IMR-90 (cell line): ENCODE measurements at regions not wholly inside any gene's neighbourhood (a gene's known extent, or its start where the extent isn't known, plus 50 kb on each side); places are given as distances from the start of the nearest gene placed in this dataset.

ENCODE experiments used
- ATAC-seq: fragments of 200-7000 bp; cut with Tn5 transposase; 2 replicates; pipeline ENCODE4 v1.9.1; 2020; ENCODE audit warnings: low read depth, mild to moderate bottlenecking, moderate library complexity
- BruUV-seq: library from RNA; stranded (reverse); fragments of 400-500 nt; replicated peaks from 2 replicates; lab custom pipeline; 2021; lab: Mats Ljungman, UMichigan
- CTCF ChIA-PET: fragments of 300-600 bp; formaldehyde crosslinking; extraction: SDS; loops from one replicate; lab custom pipeline; 2021; ENCODE audit warnings: antibody characterized with exemption; lab: Yijun Ruan, JAX
- POLR2A ChIA-PET: fragments of 300-600 bp; sonication (Branson Sonifier 250); formaldehyde crosslinking; loops from one replicate; lab custom pipeline; 2022; ENCODE audit warnings: antibody characterized with exemption; ENCODE audit not compliant: unreplicated experiment; lab: Charles Lee
- DNase-seq: peaks from one replicate; pipeline ENCODE4 v3.0.0; 2013
- H2AFZ ChIP-seq: replicated peaks from 2 replicates; pipeline ENCODE3; 2013; ENCODE audit warnings: low read length, mild to moderate bottlenecking; ENCODE audit not compliant: poor library complexity
- H2AK5ac ChIP-seq: 2 replicates; pipeline ENCODE4 v1.6.1; 2013; ENCODE audit warnings: low read depth, low read length, inconsistent platforms
- H2AK9ac ChIP-seq: replicated peaks from 2 replicates; pipeline ENCODE3; 2013; ENCODE audit warnings: mild to moderate bottlenecking, low read depth, low read length, moderate library complexity; ENCODE audit not compliant: poor library complexity
- H2BK120ac ChIP-seq: 2 replicates; pipeline ENCODE4 v1.6.1; 2013; ENCODE audit warnings: low read depth, low read length, inconsistent platforms
- H2BK15ac ChIP-seq: 3 replicates; pipeline ENCODE4 v1.6.1; 2013; ENCODE audit warnings: low read depth, low read length, inconsistent platforms
- H2BK20ac ChIP-seq: 2 replicates; pipeline ENCODE4 v1.6.1; 2013; ENCODE audit warnings: low read depth, mild to moderate bottlenecking, inconsistent platforms, low read length, moderate library complexity
- H2BK5ac ChIP-seq: 2 replicates; pipeline ENCODE4 v1.6.1; 2013; ENCODE audit warnings: mild to moderate bottlenecking, low read depth, low read length, inconsistent platforms; ENCODE audit not compliant: poor library complexity, severe bottlenecking
- H3K14ac ChIP-seq: replicated peaks from 2 replicates; pipeline ENCODE4 v1.6.1; 2013; ENCODE audit warnings: low read depth, low read length, inconsistent platforms
- H3K18ac ChIP-seq: 2 replicates; pipeline ENCODE4 v1.6.1; 2013; ENCODE audit warnings: low read depth, low read length, control low read depth
- H3K23ac ChIP-seq: 2 replicates; pipeline ENCODE4 v1.6.1; 2013; ENCODE audit warnings: low read depth, low read length, inconsistent platforms
- H3K27ac ChIP-seq: 2 replicates; pipeline ENCODE4 v1.5.1; 2013; ENCODE audit warnings: mild to moderate bottlenecking, control low read depth, low read length; ENCODE audit not compliant: insufficient read depth
- H3K27me3 ChIP-seq: 2 replicates; pipeline ENCODE4 v1.6.1; 2013; ENCODE audit warnings: low read length; ENCODE audit not compliant: control insufficient read depth, insufficient read depth
- H3K36me3 ChIP-seq: 2 replicates; pipeline ENCODE4 v1.6.1; 2013; ENCODE audit warnings: low read length, mixed read lengths; ENCODE audit not compliant: control insufficient read depth, insufficient read depth
- H3K4ac ChIP-seq: 2 replicates; pipeline ENCODE4 v1.6.1; 2013; ENCODE audit warnings: low read depth, low read length, inconsistent platforms
- H3K4me1 ChIP-seq: 2 replicates; pipeline ENCODE4 v1.6.1; 2013; ENCODE audit warnings: low read length, mixed read lengths; ENCODE audit not compliant: control insufficient read depth, insufficient read depth
- H3K4me2 ChIP-seq: 2 replicates; pipeline ENCODE4 v1.6.1; 2013; ENCODE audit warnings: low read depth, mild to moderate bottlenecking, control low read depth, low read length, moderate library complexity
- H3K4me3 ChIP-seq: 2 replicates; pipeline ENCODE4 v1.5.1; 2013; ENCODE audit warnings: low read depth, mild to moderate bottlenecking, control low read depth, low read length, moderate library complexity; ENCODE audit not compliant: insufficient read depth
- H3K56ac ChIP-seq: 2 replicates; pipeline ENCODE4 v1.6.1; 2013; ENCODE audit warnings: low read length, inconsistent platforms; ENCODE audit not compliant: insufficient read depth; ENCODE audit errors: extremely low read depth
- H3K79me1 ChIP-seq, 2 experiments: 2 replicates each; pipeline ENCODE4 v1.6.1; 2013; ENCODE audit warnings: low read length in 2 of 2, inconsistent platforms in 1 of 2, low read depth in 1 of 2
- H3K9ac ChIP-seq: 2 replicates; pipeline ENCODE4 v1.6.1; 2013; ENCODE audit warnings: low read depth, low read length, control low read depth
- H3K9me1 ChIP-seq: 2 replicates; pipeline ENCODE4 v1.6.1; 2013; ENCODE audit warnings: low read length, inconsistent platforms; ENCODE audit not compliant: insufficient read depth
- H3K9me3 ChIP-seq: 2 replicates; pipeline ENCODE4 v1.6.1; 2013; ENCODE audit warnings: low read length; ENCODE audit not compliant: control insufficient read depth, insufficient read depth
- H4K20me1 ChIP-seq: 2 replicates; pipeline ENCODE4 v1.6.1; 2013; ENCODE audit warnings: low read length, inconsistent platforms; ENCODE audit not compliant: insufficient read depth
- H4K5ac ChIP-seq: 2 replicates; pipeline ENCODE4 v1.6.1; 2013; ENCODE audit warnings: mild to moderate bottlenecking, low read depth, low read length, control low read depth
- H4K8ac ChIP-seq, 2 experiments: 2 replicates each; pipeline ENCODE4 v1.6.1; 2013; ENCODE audit warnings: low read depth in 2 of 2, low read length in 2 of 2, control low read depth in 1 of 2, inconsistent platforms in 1 of 2
- H4K91ac ChIP-seq: 2 replicates; pipeline ENCODE4 v1.6.1; 2013; ENCODE audit warnings: low read depth, low read length, inconsistent platforms; ENCODE audit not compliant: insufficient read depth
- BHLHE40 ChIP-seq: fragments of 150-350 bp; IDR thresholded peaks from 2 replicates; pipeline ENCODE4 v1.6.1; 2016; ENCODE audit warnings: mild to moderate bottlenecking, low read depth, low read length
- CEBPB ChIP-seq: IDR thresholded peaks from 2 replicates; pipeline ENCODE4 v1.6.1; 2012; ENCODE audit warnings: low read depth, low read length, improper control_type of control experiment
- CHD1 ChIP-seq: IDR thresholded peaks from 2 replicates; pipeline ENCODE4 v1.6.1; 2012; ENCODE audit warnings: low read depth, low read length, improper control_type of control experiment
- CTCF ChIP-seq: conservative IDR thresholded peaks from 2 replicates; pipeline ENCODE4 v1.5.1; 2012; ENCODE audit warnings: mild to moderate bottlenecking, low read depth, low read length, improper control_type of control experiment
- FOS ChIP-seq: fragments of 150-350 bp; IDR thresholded peaks from 2 replicates; pipeline ENCODE4 v1.6.1; 2016; ENCODE audit warnings: low read depth, low read length
- MAFK ChIP-seq: IDR thresholded peaks from 2 replicates; pipeline ENCODE4 v1.6.1; 2012; ENCODE audit warnings: low read depth, low read length, improper control_type of control experiment
- MAZ ChIP-seq: IDR thresholded peaks from 2 replicates; pipeline ENCODE4 v1.6.1; 2012; ENCODE audit warnings: low read depth, mild to moderate bottlenecking, low read length, improper control_type of control experiment, moderate library complexity, borderline replicate concordance
- MXI1 ChIP-seq: IDR thresholded peaks from 2 replicates; pipeline ENCODE4 v1.6.1; 2012; ENCODE audit warnings: low read depth, mild to moderate bottlenecking, low read length, moderate library complexity, borderline replicate concordance
- NFE2L2 ChIP-seq: fragments of 150-350 bp; IDR thresholded peaks from 2 replicates; pipeline ENCODE4 v1.6.1; 2016; ENCODE audit warnings: low read depth, mild to moderate bottlenecking, low read length
- POLR2A ChIP-seq: IDR thresholded peaks from 2 replicates; pipeline ENCODE4 v1.6.1; 2012; ENCODE audit warnings: mild to moderate bottlenecking, low read depth, low read length
- RAD21 ChIP-seq: IDR thresholded peaks from 2 replicates; pipeline ENCODE4 v1.6.1; 2012; ENCODE audit warnings: low read length, improper control_type of control experiment
- RCOR1 ChIP-seq: IDR thresholded peaks from 2 replicates; pipeline ENCODE4 v1.6.1; 2012; ENCODE audit warnings: mild to moderate bottlenecking, low read length, improper control_type of control experiment; ENCODE audit not compliant: insufficient replicate concordance
- RFX5 ChIP-seq: IDR thresholded peaks from 2 replicates; pipeline ENCODE4 v1.8.0; 2012; ENCODE audit warnings: low read depth, mild to moderate bottlenecking, low read length, moderate library complexity
- SMC3 ChIP-seq: fragments of 150-350 bp; IDR thresholded peaks from 2 replicates; pipeline ENCODE4 v1.6.1; 2016; ENCODE audit warnings: low read depth, mild to moderate bottlenecking, antibody characterized with exemption, low read length, moderate library complexity
- WGBS, 2 experiments: methylation state at CpG; one replicate each; pipeline versions ENCODE4 v1.1.5 to v1.1.7; 2013; ENCODE audit warnings: missing lambda C conversion rate in 2 of 2; ENCODE audit not compliant: insufficient read length in 1 of 2; ENCODE audit errors: extremely low coverage in 2 of 2; 5-methylcytosine and 5-hydroxymethylcytosine counted together
- dilution Hi-C: fragments of 300-500 bp; cut with HindIII; formaldehyde crosslinking; loops from one replicate; pipeline ENCODE4 v1.14.3; 2018; ENCODE audit warnings: low sequenced_read_pairs; ENCODE audit not compliant: unreplicated experiment
- in situ Hi-C: fragments of 300-500 bp; cut with MboI; formaldehyde crosslinking; loops from 3 replicates; pipeline ENCODE4 v1.14.3; 2019; ENCODE audit warnings: low sequenced_read_pairs, inconsistent platforms, mixed read lengths
- intact Hi-C: fragments of 100-400 bp; cut with micrococcal nuclease; formaldehyde crosslinking; loops from 2 replicates; pipeline ENCODE4 v1.10.0; 2022
- TF ChIP-seq, protein P1 (sequence below): fragments of 150-350 bp; IDR thresholded peaks from 2 replicates; pipeline ENCODE4 v1.6.1; 2017; ENCODE audit warnings: mild to moderate bottlenecking, antibody characterized with exemption, low read length, low read depth
- TF ChIP-seq, protein P2 (sequence below): fragments of 150-350 bp; IDR thresholded peaks from 2 replicates; pipeline ENCODE4 v1.6.1; 2016; ENCODE audit warnings: low read depth, mild to moderate bottlenecking, low read length, moderate library complexity, borderline replicate concordance

GRCh38 chr12:127145241-127145928 lies 1121.6 kb upstream of the TMEM132C start:
- TF ChIP-seq, protein P1, sequence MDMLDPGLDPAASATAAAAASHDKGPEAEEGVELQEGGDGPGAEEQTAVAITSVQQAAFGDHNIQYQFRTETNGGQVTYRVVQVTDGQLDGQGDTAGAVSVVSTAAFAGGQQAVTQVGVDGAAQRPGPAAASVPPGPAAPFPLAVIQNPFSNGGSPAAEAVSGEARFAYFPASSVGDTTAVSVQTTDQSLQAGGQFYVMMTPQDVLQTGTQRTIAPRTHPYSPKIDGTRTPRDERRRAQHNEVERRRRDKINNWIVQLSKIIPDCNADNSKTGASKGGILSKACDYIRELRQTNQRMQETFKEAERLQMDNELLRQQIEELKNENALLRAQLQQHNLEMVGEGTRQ: no peak
- no peak for TF ChIP-seq MAFK
- TF ChIP-seq CTCF: no peak
- TF ChIP-seq RFX5: no peak
- TF ChIP-seq CHD1: no peak
- no peak for TF ChIP-seq POLR2A
- no peak for TF ChIP-seq FOS
- TF ChIP-seq BHLHE40: no peak
- TF ChIP-seq RAD21: no peak
- TF ChIP-seq CEBPB: no peak
- TF ChIP-seq MAZ: no peak
- TF ChIP-seq NFE2L2: no peak
- TF ChIP-seq SMC3: no peak
- TF ChIP-seq RCOR1: no peak
- TF ChIP-seq, protein P2, sequence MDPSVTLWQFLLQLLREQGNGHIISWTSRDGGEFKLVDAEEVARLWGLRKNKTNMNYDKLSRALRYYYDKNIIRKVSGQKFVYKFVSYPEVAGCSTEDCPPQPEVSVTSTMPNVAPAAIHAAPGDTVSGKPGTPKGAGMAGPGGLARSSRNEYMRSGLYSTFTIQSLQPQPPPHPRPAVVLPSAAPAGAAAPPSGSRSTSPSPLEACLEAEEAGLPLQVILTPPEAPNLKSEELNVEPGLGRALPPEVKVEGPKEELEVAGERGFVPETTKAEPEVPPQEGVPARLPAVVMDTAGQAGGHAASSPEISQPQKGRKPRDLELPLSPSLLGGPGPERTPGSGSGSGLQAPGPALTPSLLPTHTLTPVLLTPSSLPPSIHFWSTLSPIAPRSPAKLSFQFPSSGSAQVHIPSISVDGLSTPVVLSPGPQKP: no peak
- TF ChIP-seq MXI1: no peak
- Histone ChIP-seq H3K9ac (no peak overlapping the region), H2AK5ac (no peak overlapping the region), H3K9me1 (no peaks in the 10 kb centered on the region), H2AK9ac (no peak overlapping the region), H4K8ac (peak overlapping the region in 1 of 2 experiments; percentile 15; a peak in 1 of 4 replicates), H2BK5ac (no peak overlapping the region), H3K79me1 (no peaks in the 10 kb centered on the region), H4K91ac (no peak overlapping the region), H2BK20ac (no peak overlapping the region), H3K36me3 (no peaks in the 10 kb centered on the region), H2BK15ac (no peak overlapping the region), H3K23ac (no peak overlapping the region), H3K14ac (no peak overlapping the region), H3K27ac (no peak overlapping the region), H3K18ac (no peak overlapping the region), H3K4me2 (peak overlapping the region; percentile 74), H3K4me1 (no peaks in the 10 kb centered on the region), H3K27me3 (no peaks in the 10 kb centered on the region), H3K56ac (no peak overlapping the region), H3K4ac (no peak overlapping the region), H3K9me3 (peaks cover 10% of the 10 kb centered on the region), H2BK120ac (no peak overlapping the region), H4K20me1 (no peaks in the 10 kb centered on the region), H2AFZ (peak overlapping the region; percentile 89), H3K4me3 (peak overlapping the region; percentile 63), H4K5ac (no peak overlapping the region)
- no peak for ATAC-seq
- dilution Hi-C loops: no loop called here
- in situ Hi-C loops: no loop called here
- intact Hi-C loops: no loop called here
- no CpG with 5 or more reads among the region's 6 CpGs for WGBS, 2 experiments
- no TSS peak for BruUV-seq
- CTCF ChIA-PET: no interaction called here
- POLR2A ChIA-PET: no interaction called here
- no peak for DNase-seq
